LNCAP (cell line): ENCODE measurements at regions not wholly inside any gene's neighbourhood (a gene's known extent, or its start where the extent isn't known, plus 50 kb on each side); places are given as distances from the start of the nearest gene placed in this dataset.

Experiments
- TF ChIP-seq, protein P1 (sequence below): fragments of 450-650 bp; IDR thresholded peaks from 2 replicates; pipeline ENCODE4 v1.5.1; 2017; ENCODE audit warnings: mild to moderate bottlenecking

DNA sequence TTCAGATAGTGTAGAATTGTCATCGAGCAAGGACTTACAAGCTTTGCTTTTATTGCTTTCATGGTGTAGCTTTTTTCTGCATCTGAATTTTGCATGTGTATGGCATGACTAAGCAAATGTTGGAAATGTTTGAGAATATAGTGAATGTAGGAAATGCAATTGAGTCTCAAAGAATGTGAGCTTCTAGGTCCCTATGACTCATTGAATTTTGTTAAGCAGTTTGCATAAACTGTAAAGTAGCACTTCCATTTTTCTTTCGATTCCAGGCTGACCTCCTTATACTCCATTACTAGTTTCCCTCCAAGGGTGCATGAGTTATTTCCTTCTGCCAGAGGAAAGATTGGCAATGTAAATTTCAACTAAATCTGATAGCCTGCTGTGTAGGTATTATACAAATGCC lies 619.2 kb downstream of the DIPK2A start:
- TF ChIP-seq, protein P1, sequence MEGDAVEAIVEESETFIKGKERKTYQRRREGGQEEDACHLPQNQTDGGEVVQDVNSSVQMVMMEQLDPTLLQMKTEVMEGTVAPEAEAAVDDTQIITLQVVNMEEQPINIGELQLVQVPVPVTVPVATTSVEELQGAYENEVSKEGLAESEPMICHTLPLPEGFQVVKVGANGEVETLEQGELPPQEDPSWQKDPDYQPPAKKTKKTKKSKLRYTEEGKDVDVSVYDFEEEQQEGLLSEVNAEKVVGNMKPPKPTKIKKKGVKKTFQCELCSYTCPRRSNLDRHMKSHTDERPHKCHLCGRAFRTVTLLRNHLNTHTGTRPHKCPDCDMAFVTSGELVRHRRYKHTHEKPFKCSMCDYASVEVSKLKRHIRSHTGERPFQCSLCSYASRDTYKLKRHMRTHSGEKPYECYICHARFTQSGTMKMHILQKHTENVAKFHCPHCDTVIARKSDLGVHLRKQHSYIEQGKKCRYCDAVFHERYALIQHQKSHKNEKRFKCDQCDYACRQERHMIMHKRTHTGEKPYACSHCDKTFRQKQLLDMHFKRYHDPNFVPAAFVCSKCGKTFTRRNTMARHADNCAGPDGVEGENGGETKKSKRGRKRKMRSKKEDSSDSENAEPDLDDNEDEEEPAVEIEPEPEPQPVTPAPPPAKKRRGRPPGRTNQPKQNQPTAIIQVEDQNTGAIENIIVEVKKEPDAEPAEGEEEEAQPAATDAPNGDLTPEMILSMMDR = no peak

DNA sequence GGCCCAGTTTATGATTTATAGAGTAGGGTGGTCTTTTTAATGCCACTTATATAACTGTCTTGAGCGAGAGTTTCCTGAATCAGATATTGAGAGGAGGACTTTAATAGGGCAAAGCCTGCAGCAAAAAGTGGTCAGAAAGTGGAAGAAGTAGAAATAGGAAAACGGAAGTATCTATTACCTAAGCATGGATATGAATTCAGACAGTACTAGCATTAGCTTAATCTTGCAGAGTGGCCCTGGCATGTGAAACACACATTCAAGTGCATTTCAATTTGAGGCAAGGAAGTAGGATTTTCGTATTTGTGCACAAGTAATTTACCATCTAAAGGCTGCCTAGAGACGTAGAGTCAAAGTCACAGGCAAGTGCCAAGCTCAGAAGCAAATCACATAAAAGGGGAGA lies 622.3 kb downstream of the DIPK2A start:
- TF ChIP-seq, protein P1 = no peak

DNA sequence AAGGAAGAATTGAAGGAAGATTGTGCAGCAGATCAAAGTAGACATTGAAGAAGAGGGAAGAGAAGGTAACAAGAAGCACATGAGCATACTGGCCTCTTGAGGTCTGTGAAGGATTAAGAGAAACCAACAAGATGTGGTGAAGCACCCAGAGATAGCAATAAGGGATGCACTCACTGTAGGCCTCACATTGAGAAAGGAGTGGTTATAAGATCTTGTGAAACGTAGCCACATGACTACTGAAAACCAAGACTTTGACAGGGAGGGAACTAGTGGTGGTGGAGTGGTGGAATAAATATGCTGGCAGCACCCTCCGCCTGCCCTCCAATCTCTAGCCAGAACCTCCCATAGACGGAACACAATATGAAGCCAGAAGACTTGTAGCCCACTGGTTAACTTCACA lies 651.2 kb downstream of the DIPK2A start:
- TF ChIP-seq, protein P1 = no peak

DNA sequence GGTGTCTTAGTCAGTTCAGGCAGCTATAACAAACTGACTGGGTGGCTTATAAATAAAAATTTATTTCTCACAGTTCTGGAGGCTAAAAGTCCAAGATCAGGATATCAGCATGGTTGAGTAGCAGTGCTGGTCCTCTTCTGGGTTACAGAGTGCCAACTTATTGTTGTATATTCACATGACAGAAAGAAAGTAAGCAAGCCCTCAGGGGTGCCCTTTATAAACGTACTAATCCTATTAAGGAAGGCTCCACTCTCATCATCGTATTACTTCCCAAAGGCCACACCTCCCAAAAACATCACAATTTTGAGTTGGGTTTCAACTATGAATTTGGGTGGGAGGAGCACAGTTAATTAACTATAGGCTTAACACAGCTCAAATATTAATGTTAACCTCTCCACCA lies 653.0 kb downstream of the DIPK2A start:
- TF ChIP-seq, protein P1 = no peak

DNA sequence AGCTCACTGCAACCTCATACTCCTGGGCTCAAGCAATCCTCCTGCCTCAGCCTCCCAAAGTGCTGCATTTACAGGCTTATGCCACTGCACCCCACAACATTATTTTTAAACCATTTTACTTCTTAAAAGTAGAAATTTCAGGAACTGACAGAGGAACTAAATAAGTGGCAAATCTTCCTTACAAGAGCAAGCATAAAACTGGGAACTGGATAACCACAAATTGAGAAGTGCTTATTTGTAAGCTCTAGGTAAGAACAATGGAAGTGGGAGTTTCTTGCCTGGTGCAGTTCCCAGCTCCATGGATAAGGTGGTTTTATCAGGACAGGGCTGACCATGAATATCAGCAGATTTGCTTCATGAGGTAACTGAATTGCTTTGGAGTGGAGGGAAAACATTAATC lies 655.2 kb downstream of the DIPK2A start:
- TF ChIP-seq, protein P1 = no peak

DNA sequence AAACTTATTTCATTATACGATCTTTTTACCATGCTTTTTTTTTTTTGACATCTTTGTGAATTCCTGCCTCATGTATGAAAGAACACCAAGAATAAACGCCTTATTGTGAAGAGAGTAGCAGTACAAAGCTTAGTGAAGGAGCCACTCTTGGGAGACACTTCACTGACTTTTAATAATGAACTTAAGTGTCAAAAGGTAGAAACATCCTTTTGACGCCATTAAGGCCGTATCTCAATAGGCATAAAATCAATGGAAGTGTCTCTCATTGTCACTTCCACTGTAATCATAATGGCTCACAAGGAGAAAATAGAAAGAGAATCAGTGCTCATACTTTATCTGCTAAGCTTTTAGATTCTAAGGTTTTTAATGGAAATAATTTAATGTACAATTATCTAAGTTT lies 657.8 kb downstream of the DIPK2A start:
- TF ChIP-seq, protein P1 = no peak

DNA sequence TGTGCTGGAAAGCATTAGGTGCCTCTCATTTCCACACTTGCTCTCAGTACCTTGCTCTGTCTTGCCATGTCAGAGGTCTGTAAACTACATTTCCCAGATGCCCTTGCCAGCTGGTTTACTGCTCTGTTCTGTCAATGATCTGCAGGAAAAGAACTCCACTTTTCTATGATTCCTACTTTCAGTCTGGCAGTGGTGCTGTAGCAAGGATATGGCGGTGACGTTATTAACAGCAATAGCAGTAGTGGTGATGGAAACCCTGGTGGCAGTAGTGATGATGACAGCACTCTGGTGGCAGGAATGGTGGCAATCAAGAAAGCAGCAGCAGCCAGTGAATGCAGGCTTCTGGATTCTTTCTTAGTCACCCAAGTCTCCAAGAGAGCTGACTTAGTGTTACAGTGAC lies 665.2 kb downstream of the DIPK2A start:
- TF ChIP-seq, protein P1 = no peak

DNA sequence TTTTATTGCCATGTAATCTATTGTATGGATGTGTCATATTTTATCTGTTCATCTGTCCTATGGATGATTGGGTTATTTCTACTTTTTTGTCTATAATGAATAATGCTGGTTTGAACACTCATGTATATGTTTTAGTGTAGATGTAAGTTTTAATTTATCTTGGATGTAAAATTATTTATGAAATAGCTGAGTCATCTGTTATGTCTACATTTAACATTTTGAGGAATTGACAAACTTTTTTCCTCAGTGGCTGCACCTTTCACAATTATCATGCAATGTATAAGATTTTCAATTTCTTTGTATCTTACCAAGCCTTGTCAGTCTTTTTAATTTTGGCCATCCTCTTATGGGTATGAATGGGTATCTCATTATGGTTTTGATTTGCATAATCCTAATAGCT lies 666.4 kb downstream of the DIPK2A start:
- TF ChIP-seq, protein P1 = no peak
